Neutrophil (primary cell): ENCODE measurements at regions not wholly inside any gene's neighbourhood (a gene's known extent, or its start where the extent isn't known, plus 50 kb on each side); places are given as distances from the start of the nearest gene placed in this dataset.

Source experiments
- H3K27ac ChIP-seq: fragments of 200-600 bp; sonication (generic); 2 replicates; pipeline ENCODE4 v1.5.1; 2016; ENCODE audit warnings: mild to moderate bottlenecking, moderate library complexity
- H3K27me3 ChIP-seq: fragments of 200-600 bp; sonication (generic); 2 replicates; pipeline ENCODE4 v1.6.0; 2016; ENCODE audit warnings: mild to moderate bottlenecking
- H3K36me3 ChIP-seq: fragments of 200-600 bp; sonication (generic); 2 replicates; pipeline ENCODE4 v1.5.1; 2017
- H3K4me1 ChIP-seq, 2 experiments: fragments of 200-600 bp in 1 of 2; sonication (generic) in 1 of 2; 1 replicate in 1 of 2; 2 replicates in 1 of 2; pipeline versions ENCODE4 v1.5.1 to v1.6.1; 2013 to 2016; ENCODE audit warnings: low read depth in 1 of 2, low read length in 1 of 2, mild to moderate bottlenecking in 1 of 2, moderate library complexity in 1 of 2; ENCODE audit not compliant: control insufficient read depth in 1 of 2, insufficient read depth in 1 of 2
- H3K4me3 ChIP-seq, 2 experiments: fragments of 200-600 bp in 1 of 2; sonication (generic) in 1 of 2; 1 replicate in 1 of 2; 2 replicates in 1 of 2; pipeline ENCODE4 v1.5.1; 2013 to 2016; ENCODE audit warnings: low read depth in 1 of 2, low read length in 1 of 2, mild to moderate bottlenecking in 1 of 2, moderate library complexity in 1 of 2
- H3K9me3 ChIP-seq: fragments of 200-600 bp; sonication (generic); 2 replicates; pipeline ENCODE4 v1.5.1; 2016
- CTCF ChIP-seq: fragments of 200-600 bp; sonication (generic); IDR thresholded peaks from 2 replicates; pipeline ENCODE4 v1.5.1; 2016; ENCODE audit warnings: antibody characterized with exemption

DNA sequence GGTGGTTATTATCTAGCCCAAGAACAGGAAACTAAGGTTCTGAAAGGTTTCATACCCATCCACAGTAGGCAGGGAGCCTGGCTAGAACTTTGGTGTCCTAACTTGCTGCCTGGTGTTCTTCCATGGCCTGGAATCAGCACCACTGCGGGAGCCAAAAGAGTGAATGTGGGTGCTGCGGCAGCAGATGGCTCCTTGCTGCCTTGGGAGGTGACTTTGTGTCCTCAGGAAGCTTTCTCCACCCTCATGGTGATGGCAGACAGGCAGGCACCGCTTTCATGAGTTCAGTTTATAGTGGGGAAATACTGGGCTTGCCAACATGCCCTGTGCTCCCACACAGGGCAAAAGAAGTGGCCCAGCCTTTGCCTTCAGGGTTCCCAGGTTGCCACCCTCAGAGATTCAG is 385.2 kb downstream of the BCL11A start:
- no peaks in the 10 kb centered on the region for H3K4me1 ChIP-seq
- no peaks in the 10 kb centered on the region for H3K9me3 ChIP-seq
- H3K4me3 ChIP-seq, result no peak overlapping the region
- TF ChIP-seq CTCF, result no peak
- H3K27me3 ChIP-seq, result no peaks in the 10 kb centered on the region
- no peak overlapping the region for H3K27ac ChIP-seq
- no peaks in the 10 kb centered on the region for H3K36me3 ChIP-seq

DNA sequence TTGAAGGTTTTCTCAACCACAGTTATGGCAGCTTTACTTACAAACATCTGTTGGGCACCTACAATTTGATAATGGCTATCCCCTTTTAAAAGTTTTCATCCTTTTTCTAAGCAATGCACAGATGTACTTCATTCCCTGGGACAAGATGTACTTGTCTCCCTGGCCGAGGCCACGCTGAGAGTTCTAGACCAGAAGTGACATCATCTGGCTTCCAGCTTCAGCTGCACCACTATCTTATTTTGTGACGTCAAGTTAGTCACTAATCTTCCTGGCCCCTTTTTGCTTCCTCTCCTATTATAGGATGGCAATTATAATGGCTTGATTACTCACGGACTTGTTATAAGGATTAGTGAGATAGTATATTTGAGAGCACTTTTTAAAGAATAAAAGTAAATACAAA is 386.4 kb downstream of the BCL11A start:
- no peak overlapping the region for H3K4me3 ChIP-seq
- no peaks in the 10 kb centered on the region for H3K36me3 ChIP-seq
- no peaks in the 10 kb centered on the region for H3K9me3 ChIP-seq
- TF ChIP-seq CTCF, result no peak
- H3K27me3 ChIP-seq, result no peaks in the 10 kb centered on the region
- no peaks in the 10 kb centered on the region for H3K4me1 ChIP-seq
- no peak overlapping the region for H3K27ac ChIP-seq

- Histone ChIP-seq H3K27ac (no peak overlapping the region), H3K27me3 (no peaks in the 10 kb centered on the region), H3K9me3 (no peaks in the 10 kb centered on the region), H3K4me1 (no peaks in the 10 kb centered on the region), H3K4me3 (no peak overlapping the region), H3K36me3 (no peaks in the 10 kb centered on the region)
- no peak for TF ChIP-seq CTCF
These were observed 389.8 kb downstream of the BCL11A start for GRCh38 chr2:60163691-60164090.

- no peaks in the 10 kb centered on the region for H3K36me3 ChIP-seq
- TF ChIP-seq CTCF, result no peak
- H3K9me3 ChIP-seq, result no peaks in the 10 kb centered on the region
- H3K4me3 ChIP-seq, result no peak overlapping the region
- H3K4me1 ChIP-seq, result no peaks in the 10 kb centered on the region
- H3K27me3 ChIP-seq, result no peaks in the 10 kb centered on the region
- H3K27ac ChIP-seq, result no peak overlapping the region
These were observed 393.9 kb downstream of the BCL11A start for GRCh38 chr2:60159519-60159918.

- no peak overlapping the region for H3K27ac ChIP-seq
- no peaks in the 10 kb centered on the region for H3K36me3 ChIP-seq
- TF ChIP-seq CTCF, result no peak
These were observed 395.2 kb downstream of the BCL11A start for GRCh38 chr2:60158262-60158661.

GRCh38 chr2:60157283-60157682 is 396.2 kb downstream of the BCL11A start:
- no peak for TF ChIP-seq CTCF
- H3K4me1 ChIP-seq, result no peaks in the 10 kb centered on the region
- no peak overlapping the region for H3K27ac ChIP-seq
- H3K36me3 ChIP-seq, result no peaks in the 10 kb centered on the region
- H3K27me3 ChIP-seq, result no peaks in the 10 kb centered on the region
- no peak overlapping the region for H3K4me3 ChIP-seq
- no peaks in the 10 kb centered on the region for H3K9me3 ChIP-seq

More at GRCh38 chr2:60158262-60158661, 395.2 kb downstream of the BCL11A start:
- no peak overlapping the region for H3K4me3 ChIP-seq
- H3K9me3 ChIP-seq, result no peaks in the 10 kb centered on the region
- no peaks in the 10 kb centered on the region for H3K4me1 ChIP-seq
- H3K27me3 ChIP-seq, result no peaks in the 10 kb centered on the region
